Psoas muscle (tissue), 7 donors: ENCODE measurements at regions not wholly inside any gene's neighbourhood (a gene's known extent, or its start where the extent isn't known, plus 50 kb on each side); places are given as distances from the start of the nearest gene placed in this dataset.

Experiments used
- ATAC-seq, 4 donors: fragments of 200-7000 bp; cut with Tn5 transposase; one replicate each; pipeline ENCODE4 v1.9.1; 2020; ENCODE audit warnings: moderate library complexity in 3 of 4, mild to moderate bottlenecking in 2 of 4
- DNase-seq, 2 donors: peaks; one replicate each; pipeline ENCODE4 v3.0.0-alpha.2; 2020
- H3K27ac ChIP-seq: fragments of 200-600 bp; one replicate; pipeline ENCODE4 v1.8.0; 2022
- H3K27me3 ChIP-seq, 3 donors: fragments of 200-600 bp in 1 of 3; one replicate each; pipeline versions ENCODE4 v1.6.1 to v1.8.0; 2013 to 2022; ENCODE audit warnings: low read length in 2 of 3, mild to moderate bottlenecking in 2 of 3, moderate library complexity in 1 of 3; ENCODE audit not compliant: insufficient read depth in 3 of 3
- H3K36me3 ChIP-seq, 2 donors: fragments of 200-600 bp in 1 of 2; one replicate each; pipeline versions ENCODE4 v1.6.1 to v1.8.0; 2013 to 2022; ENCODE audit warnings: low read depth in 1 of 2, mild to moderate bottlenecking in 1 of 2, moderate library complexity in 1 of 2; ENCODE audit not compliant: insufficient read depth in 1 of 2
- H3K4me1 ChIP-seq: fragments of 200-600 bp; one replicate; pipeline ENCODE4 v1.8.0; 2022
- H3K4me3 ChIP-seq: fragments of 200-600 bp; one replicate; pipeline ENCODE4 v1.8.0; 2022; ENCODE audit warnings: mild to moderate bottlenecking
- H3K9me3 ChIP-seq: fragments of 200-600 bp; one replicate; pipeline ENCODE4 v1.8.0; 2022
- WGBS, 3 donors: extraction: QIAGEN DNeasy Blood & Tissue Kit; methylation state at CpG; one replicate each; pipeline versions ENCODE4 v1.1.6 to v1.1.7; 2013; 5-methylcytosine and 5-hydroxymethylcytosine counted together
- intact Hi-C, 2 donors: fragments of 100-400 bp; cut with DNase I; formaldehyde crosslinking; loops; one replicate each; pipeline versions ENCODE4 v1.11.0 to v1.14.2; 2022
- TF ChIP-seq, protein P1 (sequence below): fragments of 200-600 bp; IDR thresholded peaks from one replicate; pipeline ENCODE4 v1.8.0; 2022; ENCODE audit warnings: antibody characterized with exemption
- donor health status: healthy with polysubstance abuse.
- donor health status: DM: no; HTN: no; CAD: no; lungs with moderate emphysema.
- donor health status: Bipolar disorder and iron deficiency.
- donor health status: healthy.
- donor health status: DM: yes; HTN: yes; CAD: no.
- donor health status: DM: no; HTN: no; CAD: no.
- donor health status: DM: yes; HTN: yes; CAD: no.

DNA sequence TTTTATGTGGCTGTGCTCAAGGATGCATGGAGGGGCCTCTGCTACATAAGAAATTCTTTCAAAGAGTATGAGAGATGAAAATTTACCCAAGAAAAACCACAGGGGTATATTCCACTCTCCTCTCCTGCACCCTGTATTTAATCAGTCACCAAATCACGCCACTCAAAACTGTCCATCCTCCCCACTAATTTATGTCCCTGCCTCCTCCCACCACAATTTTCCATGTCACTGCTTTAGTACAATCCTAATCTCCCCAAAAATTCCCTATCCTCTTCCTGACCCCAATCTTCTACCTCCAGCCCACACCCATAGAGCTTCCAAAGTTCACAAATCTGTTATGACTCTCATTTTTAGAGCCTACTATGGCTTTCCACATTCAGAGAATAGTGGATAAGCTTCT, 125.2 kb upstream of the CDH6 start:
- TF ChIP-seq, protein P1, sequence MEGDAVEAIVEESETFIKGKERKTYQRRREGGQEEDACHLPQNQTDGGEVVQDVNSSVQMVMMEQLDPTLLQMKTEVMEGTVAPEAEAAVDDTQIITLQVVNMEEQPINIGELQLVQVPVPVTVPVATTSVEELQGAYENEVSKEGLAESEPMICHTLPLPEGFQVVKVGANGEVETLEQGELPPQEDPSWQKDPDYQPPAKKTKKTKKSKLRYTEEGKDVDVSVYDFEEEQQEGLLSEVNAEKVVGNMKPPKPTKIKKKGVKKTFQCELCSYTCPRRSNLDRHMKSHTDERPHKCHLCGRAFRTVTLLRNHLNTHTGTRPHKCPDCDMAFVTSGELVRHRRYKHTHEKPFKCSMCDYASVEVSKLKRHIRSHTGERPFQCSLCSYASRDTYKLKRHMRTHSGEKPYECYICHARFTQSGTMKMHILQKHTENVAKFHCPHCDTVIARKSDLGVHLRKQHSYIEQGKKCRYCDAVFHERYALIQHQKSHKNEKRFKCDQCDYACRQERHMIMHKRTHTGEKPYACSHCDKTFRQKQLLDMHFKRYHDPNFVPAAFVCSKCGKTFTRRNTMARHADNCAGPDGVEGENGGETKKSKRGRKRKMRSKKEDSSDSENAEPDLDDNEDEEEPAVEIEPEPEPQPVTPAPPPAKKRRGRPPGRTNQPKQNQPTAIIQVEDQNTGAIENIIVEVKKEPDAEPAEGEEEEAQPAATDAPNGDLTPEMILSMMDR, result no peak
- no peak for ATAC-seq
- Histone ChIP-seq H3K4me3 (no peak overlapping the region), H3K9me3 (no peaks in the 10 kb centered on the region), H3K27me3 (no peaks in the 10 kb centered on the region), H3K4me1 (no peaks in the 10 kb centered on the region), H3K27ac (no peak overlapping the region), H3K36me3 (no peaks in the 10 kb centered on the region)
- DNase-seq, result no peak
- WGBS, 3 donors, result 53 to 69% (median 62%) methylated on average over 1 of the region's 1 CpG
- intact Hi-C loops, result no loop called here

- no peak overlapping the region for H3K4me3 ChIP-seq
- intact Hi-C loops, result no loop called here
- no peaks in the 10 kb centered on the region for H3K27me3 ChIP-seq
- DNase-seq, result no peak
- no peaks in the 10 kb centered on the region for H3K36me3 ChIP-seq
- ATAC-seq, result no peak
- H3K27ac ChIP-seq, result no peak overlapping the region
- H3K4me1 ChIP-seq, result no peaks in the 10 kb centered on the region
- no peaks in the 10 kb centered on the region for H3K9me3 ChIP-seq
- 59 to 62% (median 61%) methylated on average over 5 of the region's 5 CpGs for WGBS, 3 donors
- TF ChIP-seq, protein P1, result no peak
These were observed 126.7 kb upstream of the CDH6 start for GRCh38 chr5:31066655-31067328.

GRCh38 chr5:31064215-31064614, 129.3 kb upstream of the CDH6 start:
- DNase-seq, result no peak
- no peak overlapping the region for H3K27ac ChIP-seq
- no peak overlapping the region for H3K4me3 ChIP-seq
- intact Hi-C loops, result no loop called here
- H3K4me1 ChIP-seq, result no peaks in the 10 kb centered on the region
- TF ChIP-seq, protein P1, result no peak
- H3K27me3 ChIP-seq, result no peaks in the 10 kb centered on the region
- WGBS, 3 donors, result 51 to 61% (median 53%) methylated on average over 3 of the region's 3 CpGs
- no peaks in the 10 kb centered on the region for H3K9me3 ChIP-seq
- ATAC-seq, result no peak
- no peaks in the 10 kb centered on the region for H3K36me3 ChIP-seq

- no peaks in the 10 kb centered on the region for H3K27me3 ChIP-seq
- H3K4me1 ChIP-seq, result no peaks in the 10 kb centered on the region
- no peaks in the 10 kb centered on the region for H3K36me3 ChIP-seq
- intact Hi-C loops, result no loop called here
- DNase-seq, result no peak
- WGBS, 3 donors, result 82 to 90% (median 88%) methylated on average over 3 of the region's 3 CpGs
- H3K27ac ChIP-seq, result no peak overlapping the region
- no peaks in the 10 kb centered on the region for H3K9me3 ChIP-seq
- TF ChIP-seq, protein P1, result no peak
- ATAC-seq, result no peak
- H3K4me3 ChIP-seq, result no peak overlapping the region
These were observed 130.4 kb upstream of the CDH6 start for GRCh38 chr5:31062902-31063580.
